ENCODE measurements at regions not wholly inside any gene's neighbourhood (a gene's known extent, or its start where the extent isn't known, plus 50 kb on each side); places are given as distances from the start of the nearest gene placed in this dataset.

- H3K9me3 ChIP-seq = no peaks in the 10 kb centered on the region
- H3K4me3 ChIP-seq = no peak overlapping the region
- DNase-seq = no peak
- no peaks in the 10 kb centered on the region for H3K4me1 ChIP-seq (ENCODE audit: low read depth)
- no peaks in the 10 kb centered on the region for H3K36me3 ChIP-seq (ENCODE audit: low read depth)
- ATAC-seq = no peak
- no peak for TF ChIP-seq CTCF (IDR thresholded peaks at IDR 0.05)
- intact Hi-C loops (cut with DNase I, micrococcal nuclease) = no loop called here
Measured at GRCh38 chr15:47394286-47394809, 323.0 kb upstream of the SEMA6D start.

- TF ChIP-seq CTCF (IDR thresholded peaks at IDR 0.05) = no peak
- no peak for ATAC-seq
Measured at GRCh38 chr15:47395076-47395475, 322.2 kb upstream of the SEMA6D start.

GRCh38 chr15:47397655-47398054, 319.6 kb upstream of the SEMA6D start:
- intact Hi-C loops (cut with DNase I, micrococcal nuclease) = no loop called here
- no peak for DNase-seq
- Histone ChIP-seq H3K4me3 (no peak overlapping the region), H3K36me3 (ENCODE audit: low read depth) (no peaks in the 10 kb centered on the region), H3K4me1 (ENCODE audit: low read depth) (no peaks in the 10 kb centered on the region), H3K9me3 (no peaks in the 10 kb centered on the region)
- ATAC-seq = no peak
- TF ChIP-seq CTCF (IDR thresholded peaks at IDR 0.05) = no peak

More at GRCh38 chr15:47395076-47395475, 322.2 kb upstream of the SEMA6D start:
- Histone ChIP-seq H3K36me3 (ENCODE audit: low read depth) (no peaks in the 10 kb centered on the region), H3K4me3 (no peak overlapping the region), H3K9me3 (no peaks in the 10 kb centered on the region), H3K4me1 (ENCODE audit: low read depth) (no peaks in the 10 kb centered on the region)
- DNase-seq = no peak
- intact Hi-C loops (cut with DNase I, micrococcal nuclease) = no loop called here

GRCh38 chr15:47398132-47398531, 319.2 kb upstream of the SEMA6D start:
- Histone ChIP-seq H3K9me3 (no peaks in the 10 kb centered on the region), H3K36me3 (ENCODE audit: low read depth) (no peaks in the 10 kb centered on the region), H3K4me3 (no peak overlapping the region), H3K4me1 (ENCODE audit: low read depth) (no peaks in the 10 kb centered on the region)
- intact Hi-C loops (cut with DNase I, micrococcal nuclease) = no loop called here
- DNase-seq = no peak
- ATAC-seq = no peak
- no peak for TF ChIP-seq CTCF (IDR thresholded peaks at IDR 0.05)

GRCh38 chr15:47398594-47398993, 318.7 kb upstream of the SEMA6D start:
- TF ChIP-seq CTCF (IDR thresholded peaks at IDR 0.05) = no peak
- Histone ChIP-seq H3K9me3 (no peaks in the 10 kb centered on the region), H3K4me1 (ENCODE audit: low read depth) (no peaks in the 10 kb centered on the region), H3K4me3 (no peak overlapping the region), H3K36me3 (ENCODE audit: low read depth) (no peaks in the 10 kb centered on the region)
- intact Hi-C loops (cut with DNase I, micrococcal nuclease) = no loop called here
- no peak for DNase-seq
- ATAC-seq = no peak

- Histone ChIP-seq H3K4me1 (ENCODE audit: low read depth) (no peaks in the 10 kb centered on the region), H3K4me3 (no peak overlapping the region), H3K9me3 (no peaks in the 10 kb centered on the region), H3K36me3 (ENCODE audit: low read depth) (no peaks in the 10 kb centered on the region)
- no peak for ATAC-seq
- no peak for TF ChIP-seq CTCF (IDR thresholded peaks at IDR 0.05)
- intact Hi-C loops (cut with DNase I, micrococcal nuclease) = no loop called here
- DNase-seq = no peak
Measured at GRCh38 chr15:47399100-47399499, 318.2 kb upstream of the SEMA6D start.
